ENCODE measurements at regions not wholly inside any gene's neighbourhood (a gene's known extent, or its start where the extent isn't known, plus 50 kb on each side); places are given as distances from the start of the nearest gene placed in this dataset.

DNA sequence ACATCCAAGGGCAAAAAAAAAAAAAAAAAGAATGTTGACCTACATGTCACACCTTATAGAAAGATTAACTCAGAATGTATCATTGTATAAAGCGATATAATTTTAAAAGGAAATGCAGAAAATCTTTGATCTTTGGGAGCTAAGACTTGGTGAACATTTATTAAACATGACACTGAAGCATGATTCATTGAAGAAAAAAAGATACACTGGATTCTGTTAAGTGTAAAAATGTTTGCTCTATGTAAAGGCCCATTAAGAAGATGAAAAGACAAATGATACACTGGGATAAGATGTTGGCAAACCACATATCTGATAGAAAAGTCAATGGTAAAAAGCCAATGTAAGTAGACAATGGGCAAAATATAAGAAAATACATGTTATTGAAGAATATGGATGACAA lies 1131.0 kb downstream of the AACS start:
- H4K8ac ChIP-seq (replicated peaks; ENCODE audit: insufficient read length, low read depth, low read length) = no peak overlapping the region
- H3K4me1 ChIP-seq (ENCODE audit: insufficient read depth, low read length) = no peaks in the 10 kb centered on the region
- Mint-ChIP-seq H3K36me3 (ENCODE audit: insufficient read depth in 1 of 3, low read depth in 3 of 3) (peaks cover 0 to 3% (median 2%) of the 10 kb centered on the region in 3 experiments; a peak in 3 of 7 replicates), H3K4me3 (no peak overlapping the region), H3K27ac (no peak overlapping the region), H3K27me3 (ENCODE audit: low read depth) (peaks cover 21% of the 10 kb centered on the region), H3K9me3 (no peaks in the 10 kb centered on the region), H3K4me1 (no peaks in the 10 kb centered on the region)
- no peaks in the 10 kb centered on the region for H3K79me2 ChIP-seq (ENCODE audit: insufficient read depth, low read length)
- no peaks in the 10 kb centered on the region for H3K79me1 ChIP-seq (ENCODE audit: insufficient read depth, low read depth, low read length, poor library complexity, severe bottlenecking)
- H2AK5ac ChIP-seq (ENCODE audit: insufficient read length, low read length) = no peak overlapping the region
- no peak overlapping the region for H3K4me2 ChIP-seq (ENCODE audit: insufficient read depth, insufficient read length, low read length)
- no peak overlapping the region for H2BK5ac ChIP-seq (ENCODE audit: insufficient read length, low read length)
- no peak overlapping the region for H3K9ac ChIP-seq (ENCODE audit: extremely low read depth, insufficient read length, low read length)
- H3T11ph ChIP-seq (ENCODE audit: low read length) = no peak overlapping the region
- H4K20me1 ChIP-seq (ENCODE audit: control insufficient read depth, insufficient read depth, insufficient read length) = no peaks in the 10 kb centered on the region
- H4K91ac ChIP-seq (ENCODE audit: insufficient read length, low read depth, low read length) = no peak overlapping the region
- H3K27ac ChIP-seq (ENCODE audit: insufficient read length, low read depth, low read length) = no peak overlapping the region
- H3K4ac ChIP-seq (ENCODE audit: low read depth, low read length) = no peak overlapping the region
- no peaks in the 10 kb centered on the region for H3K9me3 ChIP-seq (ENCODE audit: control insufficient read depth, low read depth, low read length)
- no peak overlapping the region for H4K5ac ChIP-seq (ENCODE audit: insufficient read length, low read depth, low read length)
- no peak overlapping the region for H3K23ac ChIP-seq (ENCODE audit: insufficient read length, low read depth, low read length)
- H2AFZ ChIP-seq (ENCODE audit: low read length) = no peak overlapping the region
- H3K23me2 ChIP-seq (ENCODE audit: insufficient read length, low read depth, low read length, poor library complexity, severe bottlenecking) = peaks cover 5% of the 10 kb centered on the region
- TF ChIP-seq, protein P1, sequence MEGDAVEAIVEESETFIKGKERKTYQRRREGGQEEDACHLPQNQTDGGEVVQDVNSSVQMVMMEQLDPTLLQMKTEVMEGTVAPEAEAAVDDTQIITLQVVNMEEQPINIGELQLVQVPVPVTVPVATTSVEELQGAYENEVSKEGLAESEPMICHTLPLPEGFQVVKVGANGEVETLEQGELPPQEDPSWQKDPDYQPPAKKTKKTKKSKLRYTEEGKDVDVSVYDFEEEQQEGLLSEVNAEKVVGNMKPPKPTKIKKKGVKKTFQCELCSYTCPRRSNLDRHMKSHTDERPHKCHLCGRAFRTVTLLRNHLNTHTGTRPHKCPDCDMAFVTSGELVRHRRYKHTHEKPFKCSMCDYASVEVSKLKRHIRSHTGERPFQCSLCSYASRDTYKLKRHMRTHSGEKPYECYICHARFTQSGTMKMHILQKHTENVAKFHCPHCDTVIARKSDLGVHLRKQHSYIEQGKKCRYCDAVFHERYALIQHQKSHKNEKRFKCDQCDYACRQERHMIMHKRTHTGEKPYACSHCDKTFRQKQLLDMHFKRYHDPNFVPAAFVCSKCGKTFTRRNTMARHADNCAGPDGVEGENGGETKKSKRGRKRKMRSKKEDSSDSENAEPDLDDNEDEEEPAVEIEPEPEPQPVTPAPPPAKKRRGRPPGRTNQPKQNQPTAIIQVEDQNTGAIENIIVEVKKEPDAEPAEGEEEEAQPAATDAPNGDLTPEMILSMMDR (conservative IDR thresholded peaks at IDR 0.05) = no peak
- no peak overlapping the region for H3K14ac ChIP-seq (ENCODE audit: insufficient read depth, low read length)
- no peak overlapping the region for H2BK12ac ChIP-seq (ENCODE audit: insufficient read length, low read depth, low read length)
- H2BK15ac ChIP-seq (ENCODE audit: low read depth, low read length) = no peak overlapping the region
- H3K27me3 ChIP-seq (ENCODE audit: insufficient read depth, low read length) = no peaks in the 10 kb centered on the region; the same call in 1 of the 2 replicates
- DNase-seq = no peak
- WGBS (ENCODE audit: extremely low coverage, insufficient read length, low lambda C conversion rate) = no CpG with 5 or more reads among the region's 1 CpG
- H2BK120ac ChIP-seq (ENCODE audit: low read depth, low read length, poor library complexity, severe bottlenecking) = no peak overlapping the region
- no peak overlapping the region for H3K56ac ChIP-seq (ENCODE audit: insufficient read length, low read depth, low read length)
- no peak overlapping the region for H3K18ac ChIP-seq (ENCODE audit: insufficient read length, low read depth, low read length)
- H2BK20ac ChIP-seq (ENCODE audit: low read depth, low read length, poor library complexity, severe bottlenecking) = no peak overlapping the region

All from H9 (cell line).